H1 (cell line): ENCODE measurements at regions not wholly inside any gene's neighbourhood (a gene's known extent, or its start where the extent isn't known, plus 50 kb on each side); places are given as distances from the start of the nearest gene placed in this dataset.

ENCODE experiments used
- CBX8 ChIP-seq: fragments of 300-800, 300-1000 bp; sonication (generic); IDR thresholded peaks from 2 replicates; pipeline ENCODE4 v1.7.1; 2016; ENCODE audit warnings: low read depth, low read length, borderline replicate concordance
- CTBP2 ChIP-seq: IDR thresholded peaks from 2 replicates; pipeline ENCODE4 v1.7.0; 2011; ENCODE audit warnings: borderline replicate concordance, mild to moderate bottlenecking, moderate library complexity, mixed read lengths, low read length; ENCODE audit not compliant: insufficient read depth, insufficient read length
- EP300 ChIP-seq, 2 experiments: IDR thresholded peaks; 1 replicate in 1 of 2; 2 replicates in 1 of 2; pipeline ENCODE4 v1.6.1; 2011 to 2012; ENCODE audit warnings: low read depth in 2 of 2, low read length in 2 of 2, mild to moderate bottlenecking in 2 of 2, borderline replicate concordance in 1 of 2, inconsistent platforms in 1 of 2, moderate library complexity in 1 of 2
- TAF1 ChIP-seq: IDR thresholded peaks from 2 replicates; pipeline ENCODE4 v1.6.1; 2011; ENCODE audit warnings: mild to moderate bottlenecking, low read depth, low read length
- ZNF274 ChIP-seq: IDR thresholded peaks from 2 replicates; pipeline ENCODE4 v1.7.0; 2012; ENCODE audit warnings: low read length, borderline replicate concordance; ENCODE audit errors: extremely low read depth
- TF ChIP-seq, protein P1 (sequence below): IDR thresholded peaks from 2 replicates; pipeline ENCODE4 v1.6.1; 2012; ENCODE audit warnings: low read length, inconsistent platforms

DNA sequence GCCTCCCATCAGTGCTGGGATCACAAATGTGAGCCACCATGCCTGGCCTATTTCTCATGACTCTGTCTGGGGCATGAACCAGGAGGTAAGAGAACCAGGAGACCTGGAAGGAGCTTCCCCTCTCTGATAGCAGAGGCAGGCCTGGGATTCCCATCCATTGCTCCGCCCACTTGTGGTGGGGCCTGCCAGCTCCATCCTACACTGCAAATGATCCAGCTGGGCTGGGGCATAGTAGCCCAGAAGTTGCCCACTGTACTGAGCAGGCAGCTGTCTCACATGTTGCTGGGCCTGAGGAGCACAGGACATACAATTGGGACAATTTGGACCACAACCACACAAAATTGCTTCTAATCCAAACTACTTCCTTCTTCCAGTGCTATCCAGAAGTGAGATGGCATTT, 91.0 kb downstream of the MARCHF4 start (continued):
- TF ChIP-seq, protein P1, sequence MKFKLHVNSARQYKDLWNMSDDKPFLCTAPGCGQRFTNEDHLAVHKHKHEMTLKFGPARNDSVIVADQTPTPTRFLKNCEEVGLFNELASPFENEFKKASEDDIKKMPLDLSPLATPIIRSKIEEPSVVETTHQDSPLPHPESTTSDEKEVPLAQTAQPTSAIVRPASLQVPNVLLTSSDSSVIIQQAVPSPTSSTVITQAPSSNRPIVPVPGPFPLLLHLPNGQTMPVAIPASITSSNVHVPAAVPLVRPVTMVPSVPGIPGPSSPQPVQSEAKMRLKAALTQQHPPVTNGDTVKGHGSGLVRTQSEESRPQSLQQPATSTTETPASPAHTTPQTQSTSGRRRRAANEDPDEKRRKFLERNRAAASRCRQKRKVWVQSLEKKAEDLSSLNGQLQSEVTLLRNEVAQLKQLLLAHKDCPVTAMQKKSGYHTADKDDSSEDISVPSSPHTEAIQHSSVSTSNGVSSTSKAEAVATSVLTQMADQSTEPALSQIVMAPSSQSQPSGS, result no peak
- TF ChIP-seq CTBP2, result no peak
- no peak for TF ChIP-seq EP300 (IDR thresholded peaks at IDR 0.05; ENCODE audit: borderline replicate concordance in 1 of 2, low read depth in 2 of 2, low read length in 2 of 2)
- no peak for TF ChIP-seq CBX8
- TF ChIP-seq ZNF274, result no peak
- TF ChIP-seq TAF1, result no peak
